ENCODE measurements at regions not wholly inside any gene's neighbourhood (a gene's known extent, or its start where the extent isn't known, plus 50 kb on each side); places are given as distances from the start of the nearest gene placed in this dataset.

DNA sequence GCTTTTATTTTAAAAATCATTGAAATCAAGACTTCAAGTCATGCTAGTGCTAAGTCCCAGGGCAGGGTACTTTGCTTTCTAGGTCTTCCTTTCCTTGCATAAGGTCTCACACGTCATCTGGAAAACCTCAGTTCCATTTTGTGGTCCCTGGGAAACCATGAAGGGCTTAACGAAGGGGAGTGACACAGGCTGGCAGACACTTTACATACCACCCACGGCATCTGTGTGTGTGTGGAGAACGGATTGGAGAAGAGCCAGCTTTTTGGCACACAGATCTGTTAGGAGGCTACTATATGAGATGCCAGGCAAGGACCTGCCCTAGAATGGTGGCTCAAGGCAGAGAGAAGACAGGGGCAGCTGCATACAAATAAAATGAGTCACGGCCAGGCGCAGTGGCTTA, 107.5 kb upstream of the NSMCE3 start:
- TF ChIP-seq CSDC2 (CRISPR knock-in tag; IDR thresholded peaks at IDR 0.05) (no peak), ZFP30 (CRISPR knock-in tag; IDR thresholded peaks at IDR 0.05) (no peak), ZFP3 (CRISPR knock-in tag; IDR thresholded peaks at IDR 0.05) (no peak), BACH2 (CRISPR knock-in tag; IDR thresholded peaks at IDR 0.05; ENCODE audit: borderline replicate concordance) (no peak), SNAI2 (CRISPR knock-in tag; IDR thresholded peaks at IDR 0.05) (no peak), PPARA (CRISPR knock-in tag; IDR thresholded peaks at IDR 0.05; ENCODE audit: borderline replicate concordance) (no peak), TOX (CRISPR knock-in tag; IDR thresholded peaks at IDR 0.05; ENCODE audit: borderline replicate concordance) (no peak), RARB (CRISPR knock-in tag; IDR thresholded peaks at IDR 0.05) (no peak), ZNF8 (CRISPR knock-in tag; IDR thresholded peaks at IDR 0.05) (no peak), CREB5 (CRISPR knock-in tag; IDR thresholded peaks at IDR 0.05; ENCODE audit: low read depth) (no peak), POU6F1 (CRISPR knock-in tag; IDR thresholded peaks at IDR 0.05; ENCODE audit: borderline replicate concordance, low read depth) (no peak), CSRNP3 (CRISPR knock-in tag; IDR thresholded peaks at IDR 0.05) (no peak), ESRRG (CRISPR knock-in tag; IDR thresholded peaks at IDR 0.05) (no peak), PATZ1 (CRISPR knock-in tag; IDR thresholded peaks at IDR 0.05; ENCODE audit: borderline replicate concordance) (no peak), ZNF70 (CRISPR knock-in tag; IDR thresholded peaks at IDR 0.05) (no peak), TCF4 (CRISPR knock-in tag; IDR thresholded peaks at IDR 0.05; ENCODE audit: borderline replicate concordance) (no peak), OSR1 (CRISPR knock-in tag; IDR thresholded peaks at IDR 0.05) (no peak), ISL1 (CRISPR knock-in tag; IDR thresholded peaks at IDR 0.05) (no peak), ZNF565 (CRISPR knock-in tag; conservative IDR thresholded peaks at IDR 0.05; ENCODE audit: low read depth) (no peak)
- TF ChIP-seq, protein P1, sequence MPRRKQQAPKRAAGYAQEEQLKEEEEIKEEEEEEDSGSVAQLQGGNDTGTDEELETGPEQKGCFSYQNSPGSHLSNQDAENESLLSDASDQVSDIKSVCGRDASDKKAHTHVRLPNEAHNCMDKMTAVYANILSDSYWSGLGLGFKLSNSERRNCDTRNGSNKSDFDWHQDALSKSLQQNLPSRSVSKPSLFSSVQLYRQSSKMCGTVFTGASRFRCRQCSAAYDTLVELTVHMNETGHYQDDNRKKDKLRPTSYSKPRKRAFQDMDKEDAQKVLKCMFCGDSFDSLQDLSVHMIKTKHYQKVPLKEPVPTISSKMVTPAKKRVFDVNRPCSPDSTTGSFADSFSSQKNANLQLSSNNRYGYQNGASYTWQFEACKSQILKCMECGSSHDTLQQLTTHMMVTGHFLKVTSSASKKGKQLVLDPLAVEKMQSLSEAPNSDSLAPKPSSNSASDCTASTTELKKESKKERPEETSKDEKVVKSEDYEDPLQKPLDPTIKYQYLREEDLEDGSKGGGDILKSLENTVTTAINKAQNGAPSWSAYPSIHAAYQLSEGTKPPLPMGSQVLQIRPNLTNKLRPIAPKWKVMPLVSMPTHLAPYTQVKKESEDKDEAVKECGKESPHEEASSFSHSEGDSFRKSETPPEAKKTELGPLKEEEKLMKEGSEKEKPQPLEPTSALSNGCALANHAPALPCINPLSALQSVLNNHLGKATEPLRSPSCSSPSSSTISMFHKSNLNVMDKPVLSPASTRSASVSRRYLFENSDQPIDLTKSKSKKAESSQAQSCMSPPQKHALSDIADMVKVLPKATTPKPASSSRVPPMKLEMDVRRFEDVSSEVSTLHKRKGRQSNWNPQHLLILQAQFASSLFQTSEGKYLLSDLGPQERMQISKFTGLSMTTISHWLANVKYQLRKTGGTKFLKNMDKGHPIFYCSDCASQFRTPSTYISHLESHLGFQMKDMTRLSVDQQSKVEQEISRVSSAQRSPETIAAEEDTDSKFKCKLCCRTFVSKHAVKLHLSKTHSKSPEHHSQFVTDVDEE (CRISPR knock-in tag; IDR thresholded peaks at IDR 0.05): no peak
- ATAC-seq: no peak

- TF ChIP-seq ZNF70 (CRISPR knock-in tag; IDR thresholded peaks at IDR 0.05): no peak
- TF ChIP-seq, protein P1 (CRISPR knock-in tag; IDR thresholded peaks at IDR 0.05): no peak
- TF ChIP-seq BACH2 (CRISPR knock-in tag; IDR thresholded peaks at IDR 0.05; ENCODE audit: borderline replicate concordance): no peak
- TF ChIP-seq ESRRG (CRISPR knock-in tag; IDR thresholded peaks at IDR 0.05): no peak
- TF ChIP-seq ZFP3 (CRISPR knock-in tag; IDR thresholded peaks at IDR 0.05): no peak
- TF ChIP-seq SNAI2 (CRISPR knock-in tag; IDR thresholded peaks at IDR 0.05): no peak
- TF ChIP-seq CREB5 (CRISPR knock-in tag; IDR thresholded peaks at IDR 0.05; ENCODE audit: low read depth): no peak
- no peak for TF ChIP-seq ZC3H10 (CRISPR knock-in tag; IDR thresholded peaks at IDR 0.05)
- no peak for TF ChIP-seq GLIS3 (CRISPR knock-in tag; IDR thresholded peaks at IDR 0.05)
- no peak for TF ChIP-seq OSR1 (CRISPR knock-in tag; IDR thresholded peaks at IDR 0.05)
- no peak for TF ChIP-seq RARB (CRISPR knock-in tag; IDR thresholded peaks at IDR 0.05)
- no peak for TF ChIP-seq ZFP30 (CRISPR knock-in tag; IDR thresholded peaks at IDR 0.05)
- no peak for ATAC-seq
Measured at GRCh38 chr15:29376590-29376989, 107.0 kb upstream of the NSMCE3 start.

All from SK-N-SH treated with all-trans-retinoic acid at 6 μM for 48 hours (cell line).